GM19455 (cell line): ENCODE measurements at regions not wholly inside any gene's neighbourhood (a gene's known extent, or its start where the extent isn't known, plus 50 kb on each side); places are given as distances from the start of the nearest gene placed in this dataset.

ENCODE experiments used
- ATAC-seq: cut with Tn5 transposase; IDR thresholded peaks from one replicate; pipeline ENCODE4 v1.9.1; 2021; ENCODE audit not compliant: unreplicated experiment

- no peak for ATAC-seq
Measured at GRCh38 chr1:209291715-209292114, 291.8 kb upstream of the CAMK1G start.

- no peak for ATAC-seq
Measured at GRCh38 chr1:209302779-209303568, 280.5 kb upstream of the CAMK1G start.

GRCh38 chr1:209304166-209304565 lies 279.3 kb upstream of the CAMK1G start:
- ATAC-seq = no peak

- no peak for ATAC-seq
Measured at GRCh38 chr1:209305221-209305954, 278.1 kb upstream of the CAMK1G start.

- no peak for ATAC-seq
Measured at GRCh38 chr1:209307846-209308245, 275.7 kb upstream of the CAMK1G start.

- ATAC-seq = no peak
Measured at GRCh38 chr1:209309198-209309597, 274.3 kb upstream of the CAMK1G start.

GRCh38 chr1:209311770-209312169 lies 271.7 kb upstream of the CAMK1G start:
- ATAC-seq = no peak

- no peak for ATAC-seq
Measured at GRCh38 chr1:209316929-209317328, 266.6 kb upstream of the CAMK1G start.

GRCh38 chr1:209318181-209319056 lies 265.1 kb upstream of the CAMK1G start:
- no peak for ATAC-seq

GRCh38 chr1:209319057-209319432 lies 264.5 kb upstream of the CAMK1G start:
- no peak for ATAC-seq

GRCh38 chr1:209319549-209319948 lies 264.0 kb upstream of the CAMK1G start:
- ATAC-seq = no peak

GRCh38 chr1:209323743-209324142 lies 259.8 kb upstream of the CAMK1G start:
- ATAC-seq = no peak

- no peak for ATAC-seq
Measured at GRCh38 chr1:209324901-209325871, 258.3 kb upstream of the CAMK1G start.

- ATAC-seq = no peak
Measured at GRCh38 chr1:209326076-209326475, 257.4 kb upstream of the CAMK1G start.

- no peak for ATAC-seq
Measured at GRCh38 chr1:209326831-209327230, 256.7 kb upstream of the CAMK1G start.

- no peak for ATAC-seq
Measured at GRCh38 chr1:209328196-209328595, 255.3 kb upstream of the CAMK1G start.

GRCh38 chr1:209335178-209335577 lies 248.3 kb upstream of the CAMK1G start:
- ATAC-seq = peak; percentile 94

- ATAC-seq = no peak
Measured at GRCh38 chr1:209341146-209341545, 242.4 kb upstream of the CAMK1G start.

GRCh38 chr1:209341673-209342420 lies 241.7 kb upstream of the CAMK1G start:
- no peak for ATAC-seq
